Activated CD4-positive, alpha-beta T cell treated with anti-CD3 and anti-CD28 coated beads for 24 hours (primary cell): ENCODE measurements at regions not wholly inside any gene's neighbourhood (a gene's known extent, or its start where the extent isn't known, plus 50 kb on each side); places are given as distances from the start of the nearest gene placed in this dataset.
"Not testable (repeated sequence)": the region's sequence is repeated elsewhere in the genome, so short reads cannot be mapped to it uniquely, and the experiment has no call there.

Experiments used
- DNase-seq, 2 donors: peaks; one replicate each; pipeline ENCODE4 v3.0.0-alpha.2; 2020; ENCODE audit warnings: low read depth in 2 of 2

DNA sequence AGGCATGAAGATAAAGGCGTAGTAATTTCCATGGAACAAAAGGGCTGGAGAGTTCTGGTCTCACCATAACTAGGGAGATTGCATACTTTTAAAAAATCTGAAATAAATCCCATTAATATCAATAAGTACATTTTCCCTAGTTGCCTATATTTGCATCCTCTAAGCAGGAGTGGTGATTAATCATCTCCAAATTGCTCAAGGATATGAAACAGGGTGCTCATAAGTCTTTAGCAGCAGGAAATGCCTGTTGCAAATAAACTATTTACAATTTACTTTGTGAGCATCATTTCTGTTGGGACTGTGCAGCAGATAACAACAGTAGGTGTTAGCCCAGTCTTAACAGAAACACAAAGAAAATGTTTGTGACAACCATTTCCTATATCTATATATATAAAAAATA is 92.4 kb upstream of the TMEM178A start:
- no peak for DNase-seq

DNA sequence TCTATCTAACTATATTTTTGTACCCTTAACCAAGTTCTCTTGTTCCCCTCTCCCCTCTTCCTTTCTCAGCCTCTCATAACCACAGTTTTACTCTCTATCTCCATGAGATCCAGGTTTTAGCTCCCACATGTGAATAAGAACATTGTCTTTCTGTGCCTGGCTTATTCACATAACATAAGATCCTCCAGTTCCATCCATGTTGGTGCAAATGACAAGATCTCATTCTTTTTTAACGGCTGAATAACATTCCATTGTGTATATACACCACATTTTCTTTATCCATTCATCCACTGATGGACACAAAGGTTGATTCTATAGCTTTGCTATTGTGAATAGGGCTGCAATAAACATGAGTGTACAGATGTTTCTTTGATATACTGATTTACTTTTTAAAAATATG is 83.9 kb upstream of the TMEM178A start:
- DNase-seq = no peak

DNA sequence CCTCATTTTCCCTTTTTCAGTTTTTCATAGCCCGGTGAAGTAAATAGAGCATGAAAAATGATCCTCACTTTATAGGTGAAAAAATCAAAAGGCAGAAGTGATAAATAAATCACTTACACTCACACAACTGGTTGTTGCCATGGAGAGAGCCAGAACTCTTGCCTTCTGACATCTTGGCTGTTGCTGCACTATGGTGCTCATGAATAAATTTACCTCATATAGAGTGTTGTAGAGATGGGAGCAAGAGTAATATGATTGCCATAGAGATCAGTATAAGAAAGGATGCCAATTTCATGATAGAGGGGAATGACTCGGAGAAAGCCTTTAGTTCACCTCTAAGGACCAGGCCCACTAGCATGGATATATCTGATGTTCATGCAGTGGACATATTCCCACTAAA is 82.5 kb upstream of the TMEM178A start:
- no peak for DNase-seq

DNA sequence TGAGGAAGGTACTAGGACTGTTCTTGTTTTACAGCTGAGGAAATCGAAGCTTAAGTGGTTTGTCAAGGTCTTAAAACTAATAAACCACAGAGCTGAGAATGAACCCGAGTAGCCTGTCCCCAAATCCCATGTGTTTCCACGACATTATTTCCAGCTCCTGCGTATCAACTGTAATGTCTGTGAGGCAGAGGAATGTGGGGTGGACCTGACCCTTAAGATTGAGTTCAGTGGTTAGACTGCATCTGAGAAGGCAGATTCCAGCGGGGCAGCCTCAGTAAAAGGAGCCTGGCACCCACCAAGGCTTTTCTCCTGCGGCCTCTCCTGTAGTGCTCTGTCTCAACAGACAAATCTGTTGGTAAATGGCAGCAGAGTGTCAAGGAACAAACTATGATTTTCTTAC is 81.9 kb upstream of the TMEM178A start:
- no peak for DNase-seq

DNA sequence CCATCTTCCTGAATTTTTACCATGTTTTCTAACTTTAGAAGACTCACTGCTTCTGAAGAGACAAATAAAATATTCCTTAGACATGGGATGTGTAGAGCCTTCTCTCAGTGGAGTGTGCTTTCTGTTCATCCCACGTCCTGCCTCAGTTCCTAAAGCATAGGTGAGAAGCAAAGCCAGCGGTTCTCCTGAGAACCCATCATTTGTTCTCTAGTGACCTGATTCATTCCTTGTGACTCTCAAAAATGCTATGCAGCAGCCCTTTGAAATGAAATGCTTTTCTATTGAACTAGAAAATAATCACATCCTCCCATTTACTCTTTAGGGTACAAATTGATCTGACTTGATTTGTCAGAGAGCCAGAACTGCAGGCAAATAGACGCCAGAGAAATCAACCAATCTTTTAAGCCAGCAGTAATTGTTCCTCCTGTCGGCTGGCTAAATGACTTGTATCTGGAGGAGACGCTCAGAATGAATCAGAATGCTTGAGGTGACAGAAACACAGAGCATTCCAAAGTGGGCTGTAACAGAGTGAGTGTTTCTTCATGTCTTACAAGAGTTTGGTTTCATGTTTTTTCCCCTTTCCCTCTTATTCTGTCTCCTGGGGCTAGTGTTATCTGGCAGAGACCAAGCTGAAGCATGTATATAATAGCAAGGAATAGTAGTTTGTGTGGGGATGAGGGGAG is 81.3 kb upstream of the TMEM178A start:
- no peak for DNase-seq

DNA sequence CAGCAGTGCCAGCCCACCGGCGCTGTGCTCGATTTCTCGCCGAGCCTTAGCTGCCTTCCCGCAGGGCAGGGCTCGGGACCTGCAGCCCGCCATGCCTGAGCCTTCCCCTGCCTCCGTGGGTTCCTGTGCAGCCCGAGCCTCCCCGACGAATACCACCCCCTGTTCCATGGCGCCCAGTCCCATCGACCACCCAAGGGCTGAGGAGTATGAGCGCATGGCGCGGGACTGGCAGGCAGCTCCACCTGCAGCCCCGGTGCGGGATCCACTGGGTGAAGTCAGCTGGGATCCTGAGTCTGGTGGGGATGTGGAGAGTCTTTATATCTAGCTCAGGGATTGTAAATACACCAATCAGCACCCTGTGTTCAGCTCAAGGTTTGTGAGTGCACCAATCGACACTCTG is 80.2 kb upstream of the TMEM178A start:
- not testable (repeated sequence) for DNase-seq

DNA sequence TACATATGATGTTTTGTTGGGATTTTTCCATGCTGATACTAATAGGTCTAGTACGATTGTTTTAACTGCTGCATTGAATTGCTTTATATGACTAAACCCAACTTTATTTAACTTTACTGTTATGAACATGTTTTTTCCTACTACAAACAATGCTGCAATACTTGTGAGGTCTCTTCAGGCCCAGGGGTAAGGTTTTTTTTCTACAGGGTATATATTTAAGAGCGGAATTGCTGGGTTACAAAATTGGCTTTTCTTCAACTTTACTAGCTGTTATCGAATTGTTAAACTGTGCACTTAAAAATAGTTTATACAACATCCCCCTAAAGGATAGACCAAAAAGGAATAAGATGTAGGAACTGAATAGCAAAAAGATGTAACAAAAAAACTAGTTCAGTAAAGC is 78.5 kb upstream of the TMEM178A start:
- no peak for DNase-seq

DNA sequence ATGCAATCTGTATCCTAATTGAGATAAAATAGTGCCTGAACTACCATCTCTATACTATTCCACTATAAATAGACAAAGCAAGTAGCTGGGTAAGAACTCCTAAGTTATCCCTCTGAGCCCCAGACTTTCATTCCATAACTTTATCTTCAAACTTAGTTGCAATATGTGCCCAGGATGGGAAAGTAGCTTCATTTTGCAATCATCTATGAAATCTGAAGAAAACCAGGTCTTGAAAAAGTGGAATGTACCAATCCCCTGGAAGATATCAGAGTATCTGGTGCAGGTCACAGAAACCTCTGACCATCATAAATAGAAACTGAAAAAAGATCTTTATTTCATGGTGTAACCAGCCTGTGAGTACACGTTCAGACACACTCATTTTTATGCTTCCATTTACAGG is 78.1 kb upstream of the TMEM178A start:
- DNase-seq = no peak

DNA sequence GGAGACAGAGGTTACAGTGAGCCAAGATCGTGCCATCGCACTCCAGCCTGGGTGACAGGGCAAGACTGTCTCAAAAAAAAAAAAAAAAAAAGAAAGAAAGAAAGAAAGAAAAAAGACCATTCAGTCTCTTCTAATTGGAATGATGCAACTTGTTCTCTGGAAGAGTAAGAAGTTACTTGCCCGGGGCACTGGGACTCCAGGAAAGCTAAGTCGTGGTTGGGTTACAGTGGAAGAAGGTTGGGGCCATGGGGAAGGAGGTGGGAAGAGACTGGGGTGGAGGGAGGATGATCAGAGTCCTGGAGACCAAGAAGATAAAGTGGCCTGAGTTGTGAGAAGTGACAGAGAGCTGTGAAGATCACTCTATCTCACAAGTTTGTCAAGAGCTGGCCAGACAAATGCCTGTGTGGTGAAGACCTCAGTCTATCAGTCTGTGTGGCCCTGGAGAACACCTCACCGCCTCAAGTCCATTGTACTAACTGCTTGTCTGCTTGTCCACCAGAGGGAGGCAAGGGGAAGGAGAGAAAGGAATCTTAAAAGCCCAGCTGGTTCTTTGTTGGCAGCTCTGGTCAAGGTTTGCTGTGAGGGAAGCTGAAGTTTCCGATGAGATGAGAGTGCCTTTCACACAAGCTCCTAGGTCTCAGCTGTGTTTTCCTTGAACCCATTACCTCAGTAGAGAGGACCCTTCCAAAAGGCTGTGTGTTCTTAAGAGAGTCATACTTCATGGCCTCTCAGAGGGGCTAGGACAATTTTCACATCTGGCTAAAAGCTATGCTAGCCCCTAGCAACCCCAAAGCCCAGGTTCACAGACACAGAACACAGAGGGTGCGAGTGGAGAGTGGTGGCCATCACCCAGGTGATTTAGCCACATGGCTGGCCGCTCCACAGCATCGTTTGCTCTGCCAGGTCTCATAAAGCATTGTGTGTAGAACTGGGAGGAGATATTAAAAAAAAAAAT is 72.0 kb upstream of the TMEM178A start:
- no peak for DNase-seq

DNA sequence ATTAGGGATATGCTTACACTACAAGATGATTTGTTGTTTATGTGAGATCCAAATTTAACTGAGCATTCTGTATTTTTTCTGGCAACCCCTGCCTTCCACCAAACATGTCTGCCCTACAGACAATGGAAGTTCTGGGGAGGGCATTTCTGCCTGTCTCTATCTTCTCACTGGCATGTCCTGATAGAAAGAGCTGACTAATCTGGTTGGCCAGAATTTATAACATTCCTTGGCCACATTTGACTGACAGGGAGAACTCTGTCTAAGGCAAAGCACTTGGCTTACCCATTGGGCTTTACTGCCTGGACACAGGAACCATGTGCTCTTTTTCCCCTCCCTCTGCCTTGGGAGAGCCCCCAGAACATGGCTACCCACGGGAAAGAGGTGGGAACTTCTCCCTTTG is 70.6 kb upstream of the TMEM178A start:
- no peak for DNase-seq

DNA sequence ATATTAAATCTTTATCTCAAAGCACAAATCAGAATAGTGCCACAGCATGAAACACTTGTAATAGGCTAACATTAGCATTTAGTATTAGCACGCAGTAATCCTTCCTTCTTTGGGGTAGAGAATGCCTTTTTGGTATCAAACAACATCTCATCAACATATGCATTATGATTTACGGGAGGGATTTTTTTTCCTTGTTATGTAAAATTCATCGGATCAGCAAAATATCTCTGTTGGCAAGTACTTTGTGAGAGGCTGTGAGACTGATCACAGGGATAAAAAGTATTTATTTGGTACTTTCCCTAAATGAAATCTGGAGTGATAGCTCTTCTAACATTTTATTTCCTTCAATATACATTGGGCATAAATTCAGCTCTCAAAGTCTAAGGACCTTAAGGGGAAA is 68.4 kb upstream of the TMEM178A start:
- no peak for DNase-seq

DNA sequence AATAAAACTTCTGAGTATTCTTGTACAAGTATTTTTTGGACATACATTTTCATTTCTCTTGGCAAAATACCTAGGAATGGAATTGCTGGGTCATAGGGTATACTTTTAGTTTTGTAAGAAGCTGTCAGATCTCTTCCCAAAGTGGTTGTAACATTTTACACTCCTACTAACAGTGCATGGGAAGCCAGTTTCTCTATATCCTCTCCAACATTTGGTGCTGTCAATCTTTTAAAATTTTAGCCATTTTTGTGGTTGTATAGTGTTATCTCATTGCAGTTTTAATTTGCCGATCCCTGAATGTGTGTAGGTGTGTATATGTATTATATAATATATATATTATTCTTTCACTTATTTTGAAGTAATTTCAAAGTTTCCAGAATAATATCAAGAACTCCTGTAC is 63.1 kb upstream of the TMEM178A start:
- DNase-seq = no peak

DNA sequence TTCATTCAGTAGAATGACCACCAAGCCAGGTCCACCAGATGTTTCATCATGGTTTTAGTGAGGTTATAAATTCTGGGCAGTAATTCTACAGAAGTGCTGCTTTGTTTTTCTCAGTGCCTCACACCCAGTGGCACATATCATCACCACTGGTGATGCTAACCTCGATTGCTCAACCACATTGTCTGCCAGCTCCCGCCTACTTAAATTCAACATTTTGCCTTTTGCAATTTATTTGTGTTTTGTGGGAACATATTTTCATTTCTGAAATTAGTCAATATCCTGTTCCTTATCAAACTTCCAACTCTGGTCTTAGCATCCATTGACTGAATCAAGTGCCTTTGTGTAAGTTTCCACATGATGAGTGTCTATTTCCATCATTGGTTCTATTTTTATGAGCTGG is 62.3 kb upstream of the TMEM178A start:
- DNase-seq = no peak

DNA sequence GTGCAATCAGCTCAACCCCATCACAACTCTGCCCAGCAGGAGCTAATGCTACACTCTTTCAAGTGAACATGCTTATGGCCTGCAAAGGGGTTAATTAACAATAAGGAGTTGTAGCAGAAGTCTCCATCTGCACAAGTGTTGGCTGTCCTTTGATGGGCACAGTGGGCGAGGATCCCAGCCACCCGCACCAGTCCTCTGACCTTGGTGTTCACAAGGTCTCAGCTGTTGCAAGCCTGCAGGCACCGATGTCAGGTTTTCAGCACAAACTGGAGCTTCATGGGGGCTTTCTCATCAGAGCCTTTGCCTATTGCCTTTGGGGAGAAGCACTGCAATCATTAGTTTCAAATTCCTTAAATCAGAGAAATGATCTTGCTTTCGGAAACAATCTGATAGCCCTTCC is 60.9 kb upstream of the TMEM178A start:
- no peak for DNase-seq

DNA sequence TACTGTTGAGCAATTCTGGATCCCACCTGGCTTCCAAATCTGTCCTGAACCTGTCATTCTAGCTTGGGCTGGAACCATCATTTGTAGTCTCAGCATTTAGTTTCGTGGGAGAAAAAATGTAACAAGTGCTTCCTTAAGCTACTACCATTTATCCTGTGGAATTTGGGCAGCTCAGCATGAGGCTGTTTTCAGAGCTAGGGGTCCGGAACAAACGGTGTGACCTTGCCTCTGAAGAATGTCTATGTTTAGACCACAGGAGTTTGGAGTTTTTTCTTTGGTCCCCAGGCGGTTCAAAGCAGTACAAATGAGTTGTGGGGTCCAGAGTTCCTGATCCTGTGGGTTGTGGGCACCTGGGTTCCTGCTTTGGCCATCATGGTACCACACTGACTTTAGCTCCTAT is 59.1 kb upstream of the TMEM178A start:
- DNase-seq = no peak

DNA sequence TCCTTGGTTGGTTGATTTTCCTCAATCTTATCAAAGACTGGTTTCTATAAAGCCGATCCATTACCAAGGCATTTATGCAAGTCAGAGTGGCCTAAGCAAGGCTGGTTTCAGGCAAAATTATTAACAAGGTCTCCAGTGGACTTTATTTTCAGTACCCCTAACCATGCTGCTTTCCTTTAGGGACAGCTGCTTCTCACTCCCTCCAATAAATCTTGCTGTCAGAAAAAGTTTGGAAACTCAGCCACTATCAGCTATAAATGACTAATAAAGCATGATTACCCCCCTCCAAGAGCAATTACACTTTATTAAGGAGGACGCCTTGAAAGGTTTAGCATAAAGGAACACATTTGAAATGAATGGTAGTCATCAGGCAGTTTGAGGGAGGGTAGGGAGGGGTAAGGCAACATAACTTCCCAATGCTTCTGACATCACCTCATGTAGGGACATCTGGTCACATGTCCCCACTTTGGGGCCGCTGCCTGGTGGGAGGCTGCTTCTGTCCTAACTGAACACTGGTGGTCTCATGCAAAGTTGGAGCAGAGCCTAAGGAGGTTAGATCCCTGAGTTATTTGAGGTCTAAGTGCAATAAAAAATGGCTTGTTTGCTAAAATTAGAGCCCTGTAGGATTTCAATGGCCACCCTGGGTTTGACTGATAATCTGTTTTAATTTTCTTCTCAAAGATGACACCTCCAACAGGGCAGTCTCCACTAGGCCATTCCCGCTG is 58.0 kb upstream of the TMEM178A start:
- DNase-seq = no peak

DNA sequence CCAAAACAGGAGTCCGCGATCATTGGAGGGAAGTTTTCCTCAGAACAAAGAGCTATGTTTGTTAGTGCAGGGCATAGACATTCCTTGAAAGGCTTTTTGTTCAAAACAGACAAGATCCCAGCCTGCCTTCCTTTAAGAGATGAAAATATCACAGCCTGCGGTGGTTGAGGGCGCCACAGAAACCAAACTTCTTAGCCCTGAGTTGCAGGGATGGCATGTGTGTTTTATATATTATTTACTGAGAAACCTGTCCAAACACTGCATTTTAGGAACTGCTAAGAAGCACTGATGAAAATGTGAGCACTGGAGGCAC is 57.5 kb upstream of the TMEM178A start:
- DNase-seq = no peak

DNA sequence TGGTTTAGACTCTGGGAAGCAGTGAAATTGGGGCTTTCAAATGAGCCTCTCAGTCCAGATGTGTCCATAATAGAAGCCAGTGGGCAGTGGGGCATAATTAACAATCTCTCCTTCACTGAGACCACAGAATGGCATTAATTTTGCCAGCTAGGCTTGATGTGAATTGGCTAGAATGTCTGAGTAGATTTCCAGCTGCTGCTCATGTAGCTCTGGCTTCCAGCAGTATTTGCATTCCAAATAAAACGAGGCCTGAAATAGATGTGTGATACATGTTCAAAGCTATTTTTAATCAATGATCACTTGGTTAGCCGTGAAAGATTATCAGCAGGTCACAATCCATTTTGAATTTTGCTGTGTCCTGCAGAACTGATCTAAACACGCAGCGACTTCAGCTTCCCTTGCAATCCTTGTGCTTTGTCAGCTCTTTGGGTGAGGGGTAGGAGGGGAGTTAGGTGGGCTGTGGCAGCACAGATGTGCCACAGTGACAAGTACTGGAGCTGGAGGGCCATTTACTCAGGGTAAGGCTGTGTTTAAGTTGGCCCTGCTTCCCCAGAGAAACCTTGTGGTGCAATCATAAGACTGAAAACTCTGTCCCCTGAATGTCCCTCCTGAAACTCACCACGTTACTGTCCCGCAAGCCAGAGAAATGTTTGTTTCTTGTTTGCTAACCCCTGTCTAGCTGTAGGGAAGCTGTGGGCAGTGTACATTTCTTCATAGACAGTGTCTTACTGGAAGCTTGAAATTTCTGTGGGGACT is 56.9 kb upstream of the TMEM178A start:
- no peak for DNase-seq

DNA sequence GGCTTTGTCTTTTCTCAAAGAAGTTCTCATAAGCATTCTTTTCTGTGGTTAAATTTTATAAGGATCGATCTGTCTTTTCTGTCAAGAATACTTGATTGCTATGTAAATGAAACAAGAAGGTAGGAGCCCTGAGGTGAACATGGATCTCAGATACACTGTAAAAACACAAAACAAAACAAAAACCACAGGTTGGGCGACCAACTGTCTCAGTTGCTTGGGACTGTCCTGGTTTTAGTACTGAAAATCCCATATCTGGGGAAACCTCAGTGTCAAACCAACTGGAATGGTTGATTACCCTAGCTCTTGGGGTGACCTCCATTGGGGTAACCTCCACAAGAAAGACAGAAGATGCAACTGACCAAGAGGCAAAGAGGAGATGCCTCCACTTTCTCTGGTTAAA is 55.8 kb upstream of the TMEM178A start:
- DNase-seq = no peak

DNA sequence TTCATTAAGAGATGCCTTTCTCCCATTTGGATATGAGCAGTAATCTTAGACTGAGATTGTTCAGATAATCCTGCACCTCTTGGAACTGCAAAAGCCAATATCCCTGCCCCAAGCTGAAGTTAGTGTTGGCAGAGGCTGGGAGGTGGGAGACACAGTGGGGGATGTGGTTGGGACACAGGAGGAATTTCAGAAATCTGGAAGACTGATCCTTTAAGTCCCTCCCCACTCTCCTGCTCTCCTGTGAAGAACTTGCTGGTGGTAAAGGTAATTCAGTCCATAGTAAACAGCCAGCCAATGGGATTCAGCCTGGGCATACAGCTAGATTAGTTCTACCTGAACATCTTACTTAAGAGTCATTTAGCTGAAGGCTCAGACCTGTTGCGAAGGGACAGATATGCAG is 50.0 kb upstream of the TMEM178A start:
- no peak for DNase-seq
